ENCODE measurements at regions not wholly inside any gene's neighbourhood (a gene's known extent, or its start where the extent isn't known, plus 50 kb on each side); places are given as distances from the start of the nearest gene placed in this dataset.

GRCh38 chr12:9346866-9347327 is 138.7 kb upstream of the PZP start:
- no peak overlapping the region for H2AFZ ChIP-seq (ENCODE audit: low read depth, low read length)
- H3K4me2 ChIP-seq (ENCODE audit: low read length) = no peak overlapping the region
- no peaks in the 10 kb centered on the region for H3K36me3 ChIP-seq (ENCODE audit: insufficient read depth, low read length)
- no peaks in the 10 kb centered on the region for H3K9me2 ChIP-seq (ENCODE audit: insufficient read depth, low read length)
- H3K79me2 ChIP-seq (replicated peaks; ENCODE audit: insufficient read depth, low read length) = no peaks in the 10 kb centered on the region
- no peak overlapping the region for H3K27ac ChIP-seq (ENCODE audit: low read length)
- H4K20me1 ChIP-seq (ENCODE audit: insufficient read depth) = no peaks in the 10 kb centered on the region
- no peaks in the 10 kb centered on the region for H3F3A ChIP-seq (ENCODE audit: insufficient read depth, low read length, poor library complexity, severe bottlenecking)
- H3K9ac ChIP-seq (ENCODE audit: low read length) = no peak overlapping the region
- H3K9me3 ChIP-seq (ENCODE audit: low read length) = no peaks in the 10 kb centered on the region
- H3K4me3 ChIP-seq (ENCODE audit: low read length) = no peak overlapping the region
- TF ChIP-seq EP300 (conservative IDR thresholded peaks at IDR 0.05; ENCODE audit: poor library complexity, severe bottlenecking) = no peak
- no peak for TF ChIP-seq EZH2 (IDR thresholded peaks at IDR 0.05; ENCODE audit: borderline replicate concordance, insufficient read depth, low read length, poor library complexity, severe bottlenecking)
- no peak for TF ChIP-seq CTCF (IDR thresholded peaks at IDR 0.05; ENCODE audit: poor library complexity, severe bottlenecking)
- no peak for TF ChIP-seq TAF1 (IDR thresholded peaks at IDR 0.05; ENCODE audit: low read depth)
- TF ChIP-seq SMC3 (conservative IDR thresholded peaks at IDR 0.05; ENCODE audit: poor library complexity) = no peak
- no peak for TF ChIP-seq MXI1 (conservative IDR thresholded peaks at IDR 0.05; ENCODE audit: poor library complexity, severe bottlenecking)
- TF ChIP-seq RAD21 (conservative IDR thresholded peaks at IDR 0.05) = no peak
- no peak for TF ChIP-seq POLR2AphosphoS5 (IDR thresholded peaks at IDR 0.05)
- TF ChIP-seq REST (IDR thresholded peaks at IDR 0.05; ENCODE audit: borderline replicate concordance) = no peak
- no peaks in the 10 kb centered on the region for H3K27me3 ChIP-seq (ENCODE audit: insufficient read depth, low read depth, low read length)

GRCh38 chr12:9345171-9345570 is 137.0 kb upstream of the PZP start:
- no peaks in the 10 kb centered on the region for H3K27me3 ChIP-seq (ENCODE audit: insufficient read depth, low read depth, low read length)
- TF ChIP-seq REST (IDR thresholded peaks at IDR 0.05; ENCODE audit: borderline replicate concordance) (no peak), RAD21 (conservative IDR thresholded peaks at IDR 0.05) (no peak), EZH2 (IDR thresholded peaks at IDR 0.05; ENCODE audit: borderline replicate concordance, insufficient read depth, low read length, poor library complexity, severe bottlenecking) (no peak), MXI1 (conservative IDR thresholded peaks at IDR 0.05; ENCODE audit: poor library complexity, severe bottlenecking) (no peak), SMC3 (conservative IDR thresholded peaks at IDR 0.05; ENCODE audit: poor library complexity) (no peak), EP300 (conservative IDR thresholded peaks at IDR 0.05; ENCODE audit: poor library complexity, severe bottlenecking) (no peak), POLR2AphosphoS5 (IDR thresholded peaks at IDR 0.05) (no peak)
- H3K79me2 ChIP-seq (replicated peaks; ENCODE audit: insufficient read depth, low read length) = no peaks in the 10 kb centered on the region
- no peaks in the 10 kb centered on the region for H3K36me3 ChIP-seq (ENCODE audit: insufficient read depth, low read length)
- H3K9ac ChIP-seq (ENCODE audit: low read length) = no peak overlapping the region
- H3F3A ChIP-seq (ENCODE audit: insufficient read depth, low read length, poor library complexity, severe bottlenecking) = no peaks in the 10 kb centered on the region
- H4K20me1 ChIP-seq (ENCODE audit: insufficient read depth) = no peaks in the 10 kb centered on the region
- H3K9me3 ChIP-seq (ENCODE audit: low read length) = no peaks in the 10 kb centered on the region
- H3K9me2 ChIP-seq (ENCODE audit: insufficient read depth, low read length) = no peaks in the 10 kb centered on the region
- H3K4me2 ChIP-seq (ENCODE audit: low read length) = no peak overlapping the region
- no peak overlapping the region for H3K4me3 ChIP-seq (ENCODE audit: low read length)
- no peak overlapping the region for H3K27ac ChIP-seq (ENCODE audit: low read length)
- no peak overlapping the region for H2AFZ ChIP-seq (ENCODE audit: low read depth, low read length)
